ENCODE measurements at regions not wholly inside any gene's neighbourhood (a gene's known extent, or its start where the extent isn't known, plus 50 kb on each side); places are given as distances from the start of the nearest gene placed in this dataset.

DNA sequence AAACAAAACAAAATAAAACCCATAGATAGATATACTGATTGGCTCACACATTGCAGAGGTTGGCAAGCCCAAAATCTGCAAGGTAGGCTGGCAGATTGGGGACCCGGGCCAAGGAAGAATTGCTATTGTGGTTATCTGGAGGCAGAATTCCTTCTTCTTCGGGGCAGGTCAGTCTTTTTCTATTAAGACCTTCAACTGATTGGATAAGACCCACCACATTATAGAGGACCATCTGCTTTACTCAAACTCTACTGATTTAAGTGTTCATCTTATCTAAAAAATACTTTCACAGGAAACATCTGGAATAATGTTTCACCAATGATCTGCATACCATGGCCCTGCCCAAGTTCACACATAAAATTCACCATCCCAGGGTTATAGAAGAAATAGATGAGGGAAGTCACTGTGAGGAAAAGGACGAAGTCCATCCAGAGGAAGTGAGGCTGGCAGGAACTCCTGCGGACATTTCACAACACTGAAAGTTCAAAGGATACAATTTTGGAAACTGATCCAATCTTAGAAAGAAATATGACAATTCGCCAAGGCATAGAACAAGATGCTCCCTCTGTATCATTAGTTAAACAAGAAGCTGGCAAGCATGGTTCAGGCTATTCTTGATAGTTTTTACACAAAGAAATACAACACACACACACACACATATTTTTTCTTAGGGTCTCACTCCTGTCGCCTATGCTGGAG, 127.6 kb upstream of the MED13L start:
- DNase-seq: no peak

DNA sequence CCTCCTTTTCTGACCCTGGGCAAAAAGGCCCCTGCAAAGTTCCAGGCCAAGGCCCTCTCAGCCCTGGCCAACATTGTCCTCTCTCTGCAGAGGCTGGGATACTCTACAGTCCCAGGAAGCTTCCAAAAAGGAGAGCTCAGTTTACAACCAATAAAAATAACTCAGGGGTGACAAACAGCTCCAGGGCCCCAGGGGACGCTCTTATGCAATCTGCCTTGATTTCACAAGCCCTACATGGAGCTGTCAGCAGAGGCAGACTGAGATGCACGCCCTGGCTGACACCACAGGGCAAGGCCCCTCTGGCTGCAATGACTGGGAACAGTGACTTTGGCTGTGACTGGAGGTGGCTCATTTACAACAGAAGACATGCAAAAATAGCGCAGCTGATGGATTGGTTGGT, 129.0 kb upstream of the MED13L start:
- peak; percentile 79 for DNase-seq

DNA sequence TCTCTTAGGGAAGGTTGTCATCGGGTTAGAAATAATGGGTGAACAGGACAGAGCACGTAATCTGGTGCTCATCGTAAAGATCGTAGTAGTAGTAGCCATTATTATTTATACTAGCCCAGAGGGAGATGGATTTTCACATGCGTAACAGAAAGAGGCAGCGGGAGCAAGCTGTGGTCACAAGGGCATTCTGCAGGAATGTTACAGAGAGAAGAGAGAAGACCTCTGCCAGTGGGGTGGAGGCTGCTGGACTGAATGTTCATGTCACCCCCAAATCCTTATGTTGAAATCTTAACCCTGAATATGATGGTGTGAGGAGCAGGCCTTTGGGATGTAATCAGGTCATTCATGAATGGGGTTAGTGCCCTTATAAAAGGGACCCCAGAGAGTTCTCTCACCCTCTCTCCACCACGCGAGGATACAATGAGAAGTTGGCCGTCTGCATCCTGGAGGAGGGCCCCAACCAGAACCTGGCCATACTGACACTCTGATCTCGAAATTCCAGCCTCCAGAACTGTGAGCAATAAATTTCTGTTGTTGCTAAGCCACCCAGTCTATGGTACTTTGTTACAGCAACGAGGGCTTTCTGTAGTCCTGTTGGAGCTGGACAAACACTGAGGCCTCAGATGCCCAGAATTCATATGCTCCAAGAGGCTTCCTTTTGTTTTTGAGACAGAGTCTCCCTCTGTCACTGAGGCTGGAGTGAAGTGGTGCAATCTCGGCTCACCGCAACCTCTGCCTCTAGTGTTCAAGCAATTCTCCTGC, 131.2 kb upstream of the MED13L start:
- DNase-seq: no peak

DNA sequence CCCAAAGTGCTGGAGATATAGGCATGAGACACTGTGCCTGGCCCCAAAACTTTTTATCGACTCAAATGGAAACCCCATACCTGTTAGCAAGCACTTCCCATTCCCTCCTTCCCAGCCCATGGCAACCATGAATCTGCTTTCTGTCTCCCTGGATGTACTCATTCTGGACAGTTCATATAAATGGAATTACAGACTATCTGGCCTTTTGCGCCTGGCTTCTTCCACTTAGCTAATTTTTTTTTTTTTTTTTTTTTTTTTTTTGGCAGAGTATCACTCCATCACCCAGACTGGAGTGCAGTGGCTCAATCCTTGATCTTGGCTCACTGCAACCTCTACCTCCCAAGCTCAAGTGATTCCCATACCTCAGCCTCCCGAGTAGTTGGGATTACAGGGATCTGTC, 134.5 kb upstream of the MED13L start:
- DNase-seq: no peak

DNA sequence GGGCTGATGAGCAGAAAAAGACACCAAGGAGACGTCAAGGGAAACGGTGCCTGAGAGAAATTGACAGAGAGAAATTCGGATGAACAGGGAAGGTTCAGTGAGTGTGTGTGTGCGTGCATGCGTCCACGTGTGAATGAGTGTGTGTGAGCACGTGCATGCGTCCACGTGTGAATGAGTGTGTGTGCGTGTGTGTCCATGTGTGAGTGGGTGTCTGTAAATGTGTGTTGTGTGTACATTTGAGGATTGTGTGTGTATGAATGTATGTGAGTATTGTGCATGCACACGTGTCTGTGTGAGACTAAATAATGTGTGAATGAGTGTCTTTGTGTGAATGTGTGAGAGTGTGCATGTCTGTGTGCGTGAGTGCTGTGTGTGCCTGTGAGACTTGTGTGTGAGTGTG, 137.4 kb upstream of the MED13L start:
- no peak for DNase-seq

DNA sequence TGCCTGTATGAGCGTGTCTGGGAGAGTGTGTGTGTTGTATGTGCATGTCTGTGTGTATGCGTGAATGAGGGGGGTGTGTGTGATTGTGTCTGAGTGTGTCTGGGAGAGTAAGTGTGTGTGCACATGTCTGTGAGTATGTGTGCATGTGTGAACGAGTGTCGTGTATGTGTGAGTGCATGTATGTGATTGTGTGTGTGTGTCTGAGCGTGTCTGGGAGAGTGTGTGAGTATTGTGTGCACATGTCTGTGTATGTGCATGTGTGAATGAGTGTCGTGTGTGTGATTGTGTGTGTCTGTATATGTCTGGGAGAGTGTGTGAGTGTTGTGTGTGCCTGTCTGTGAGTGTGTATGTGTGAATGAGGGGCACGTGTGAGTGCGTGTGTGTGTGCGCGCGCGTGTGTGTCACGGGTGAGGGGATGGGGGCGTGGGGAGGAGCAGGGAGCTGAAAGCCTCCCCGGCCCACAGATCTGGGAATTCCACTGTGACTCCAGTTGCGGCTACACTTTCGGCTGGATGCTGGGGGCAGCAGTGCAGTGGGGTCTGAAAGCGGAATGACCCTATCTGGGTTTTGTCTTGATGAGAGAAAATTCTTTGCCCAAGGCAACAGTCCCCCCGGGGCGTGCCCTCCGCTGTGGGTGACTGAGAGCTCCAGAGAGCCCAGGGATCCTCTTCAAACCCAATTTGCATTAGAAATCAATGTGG, 138.1 kb upstream of the MED13L start:
- no peak for DNase-seq

DNA sequence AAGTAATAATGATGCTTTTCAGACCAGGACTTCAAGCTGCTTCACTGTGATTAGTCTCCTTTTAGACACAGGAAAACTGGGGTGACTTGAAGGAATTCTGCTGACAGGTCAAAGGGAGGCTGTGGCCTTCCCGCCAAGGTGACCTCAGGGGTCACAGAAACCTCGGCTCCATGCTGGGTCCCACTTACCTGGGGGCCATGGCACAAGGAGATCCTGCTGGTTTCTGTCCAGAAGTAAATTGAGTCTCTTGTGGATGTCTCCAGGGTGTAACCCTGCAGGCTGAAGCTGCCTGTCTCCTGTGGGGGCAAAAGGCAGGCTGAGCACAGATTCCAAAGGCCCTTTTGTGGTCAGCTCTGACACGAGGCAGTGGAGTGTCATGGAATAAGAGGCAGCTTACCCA, 138.7 kb upstream of the MED13L start:
- DNase-seq: peak; percentile 30

DNA sequence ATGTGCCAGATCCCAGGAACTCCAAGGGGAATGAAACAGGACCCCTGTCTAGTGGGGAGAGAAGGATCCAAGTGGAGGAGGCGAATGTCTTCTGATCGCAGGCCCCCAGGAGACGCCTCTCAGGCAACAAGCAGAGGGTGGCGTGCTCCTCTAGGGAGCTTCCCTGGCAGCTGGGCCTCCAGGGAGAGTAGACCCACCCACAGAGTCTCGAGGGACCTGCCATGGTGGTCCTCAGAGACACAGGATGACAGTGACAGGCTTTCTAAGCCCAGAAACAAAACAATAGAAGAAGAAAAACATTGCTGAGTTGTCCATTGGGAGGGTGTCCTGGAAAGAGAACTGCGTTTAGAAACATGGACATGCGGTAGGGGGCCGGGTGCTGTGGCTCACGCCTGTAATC, 140.6 kb upstream of the MAP1LC3B2 start:
- DNase-seq: no peak

DNA sequence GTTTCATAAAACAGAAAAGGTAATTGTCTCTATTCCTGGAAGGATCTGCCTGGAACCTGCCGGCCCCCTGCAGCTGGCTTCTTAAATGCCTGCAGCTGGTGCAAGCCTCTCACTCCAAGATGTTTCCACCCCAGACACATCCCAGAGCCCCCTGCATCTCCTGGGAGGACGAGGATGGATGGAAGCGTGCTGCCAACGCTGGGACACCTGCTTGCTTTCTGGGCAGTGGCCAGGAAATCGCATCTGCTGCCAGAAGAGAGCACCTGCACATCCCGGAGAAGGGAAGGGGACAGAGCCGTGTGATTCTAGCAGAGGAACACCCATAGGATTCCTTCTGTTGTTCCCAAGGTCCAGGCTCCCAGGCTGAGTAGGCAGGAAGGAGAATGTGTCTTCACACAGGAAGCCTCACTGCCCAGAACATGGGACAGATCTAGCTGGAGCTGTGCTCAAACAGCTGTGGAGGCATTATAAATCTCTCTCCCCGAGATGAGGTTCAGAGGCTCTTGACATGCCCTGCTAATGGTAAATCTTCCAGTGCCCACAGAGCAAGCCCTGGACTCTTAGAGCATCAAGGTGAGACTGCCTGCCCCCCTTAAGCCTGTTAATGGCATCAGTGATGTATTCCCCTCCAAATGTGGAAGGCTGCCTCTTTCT, 138.8 kb upstream of the MAP1LC3B2 start:
- no peak for DNase-seq

DNA sequence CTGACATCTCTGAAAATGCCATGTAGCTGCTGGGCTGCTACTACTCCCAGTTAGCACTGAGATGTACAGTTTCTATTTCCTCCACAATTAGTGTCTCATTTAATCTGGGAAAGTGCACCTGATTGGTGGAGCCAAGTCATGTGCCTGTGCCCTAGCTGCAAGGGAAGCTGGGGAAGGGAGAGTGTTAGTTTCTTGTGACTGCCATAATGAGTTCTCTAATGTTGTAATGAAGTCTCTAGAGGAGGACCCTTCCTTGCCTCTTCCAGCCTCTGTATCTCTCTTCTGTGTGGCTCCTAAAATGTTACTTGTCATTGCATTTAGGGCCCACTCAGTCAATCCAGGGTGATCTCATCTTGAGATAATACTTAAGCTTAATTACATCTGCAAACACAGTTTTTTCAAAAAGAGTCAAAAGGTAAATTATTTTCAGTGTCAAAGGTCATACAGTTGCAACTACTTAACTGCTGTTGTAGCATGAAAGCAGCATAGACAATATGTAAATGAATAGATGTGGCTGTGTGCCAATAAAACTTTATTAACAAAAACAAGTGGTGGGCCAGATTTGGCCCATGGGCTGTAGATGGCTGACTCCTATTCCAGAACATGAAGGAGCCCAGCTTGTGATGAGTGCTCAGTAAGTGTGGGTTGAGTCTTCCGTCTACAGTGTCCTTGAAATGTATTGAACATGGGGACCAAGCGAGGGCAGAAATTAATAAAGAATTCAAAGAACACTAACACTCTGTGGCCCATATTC, 137.2 kb upstream of the MAP1LC3B2 start:
- DNase-seq: no peak

DNA sequence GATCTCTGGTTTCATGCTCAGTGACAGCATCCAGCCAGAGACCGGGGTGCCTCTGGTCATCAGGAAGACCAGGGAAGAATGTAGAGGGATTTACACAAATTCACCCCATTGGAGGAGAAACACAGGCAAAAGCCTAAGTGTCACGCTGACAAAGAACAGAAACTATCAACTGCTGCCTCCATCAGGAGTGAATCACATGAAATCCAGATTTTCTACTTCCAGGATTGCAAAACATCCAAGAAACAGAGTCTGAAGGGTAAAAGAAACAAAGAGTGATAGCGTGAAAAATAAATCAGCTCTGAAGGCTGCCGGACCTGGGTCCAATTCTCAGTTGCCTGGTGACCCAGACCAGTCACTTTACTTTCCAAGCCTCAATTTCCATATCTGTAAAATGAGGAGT, 136.1 kb upstream of the MAP1LC3B2 start:
- peak; percentile 87 for DNase-seq

DNA sequence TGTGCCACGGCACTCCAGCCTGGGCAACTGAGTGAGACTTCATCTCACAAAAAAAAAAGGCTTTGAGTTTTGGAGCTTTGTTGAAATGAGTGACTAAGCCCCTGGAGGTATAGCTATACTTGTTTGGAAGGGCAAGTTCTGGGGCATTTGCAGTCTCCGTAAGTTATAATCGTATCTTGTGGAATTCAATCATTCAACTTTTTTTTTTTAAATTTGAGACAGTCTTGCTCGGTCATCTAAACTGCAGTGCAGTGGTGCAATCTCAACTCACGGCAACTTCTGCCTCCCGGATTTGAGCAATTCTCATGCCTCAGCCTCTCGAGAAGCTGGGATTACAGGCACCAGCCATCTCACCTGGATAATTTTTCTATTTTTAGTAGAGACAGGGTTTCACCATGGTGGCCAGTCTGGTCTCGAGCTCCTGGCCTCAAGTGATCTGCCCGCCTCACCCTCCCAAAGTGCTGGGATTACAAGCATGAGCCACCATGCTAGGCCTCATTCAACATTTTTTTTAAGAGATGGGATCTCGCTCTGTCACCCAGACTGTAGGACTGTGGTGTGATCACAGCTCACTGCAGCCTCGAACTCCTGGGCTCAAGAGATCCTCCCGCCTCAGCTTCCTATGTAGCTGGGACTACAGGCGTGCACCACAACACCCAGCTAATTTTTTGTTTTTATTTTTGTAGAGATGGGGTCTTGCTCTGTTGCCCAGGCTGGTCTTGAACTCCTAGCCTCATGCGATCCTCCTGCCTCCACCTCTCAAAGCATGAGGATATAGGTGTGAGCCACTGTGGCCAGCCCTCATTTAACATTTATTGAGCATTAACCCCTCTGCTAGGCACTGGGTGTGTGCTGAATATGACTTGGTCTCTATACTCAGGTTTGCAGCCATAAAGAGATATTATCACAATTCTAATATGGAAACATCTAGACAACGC, 133.7 kb upstream of the MAP1LC3B2 start:
- no peak for DNase-seq

DNA sequence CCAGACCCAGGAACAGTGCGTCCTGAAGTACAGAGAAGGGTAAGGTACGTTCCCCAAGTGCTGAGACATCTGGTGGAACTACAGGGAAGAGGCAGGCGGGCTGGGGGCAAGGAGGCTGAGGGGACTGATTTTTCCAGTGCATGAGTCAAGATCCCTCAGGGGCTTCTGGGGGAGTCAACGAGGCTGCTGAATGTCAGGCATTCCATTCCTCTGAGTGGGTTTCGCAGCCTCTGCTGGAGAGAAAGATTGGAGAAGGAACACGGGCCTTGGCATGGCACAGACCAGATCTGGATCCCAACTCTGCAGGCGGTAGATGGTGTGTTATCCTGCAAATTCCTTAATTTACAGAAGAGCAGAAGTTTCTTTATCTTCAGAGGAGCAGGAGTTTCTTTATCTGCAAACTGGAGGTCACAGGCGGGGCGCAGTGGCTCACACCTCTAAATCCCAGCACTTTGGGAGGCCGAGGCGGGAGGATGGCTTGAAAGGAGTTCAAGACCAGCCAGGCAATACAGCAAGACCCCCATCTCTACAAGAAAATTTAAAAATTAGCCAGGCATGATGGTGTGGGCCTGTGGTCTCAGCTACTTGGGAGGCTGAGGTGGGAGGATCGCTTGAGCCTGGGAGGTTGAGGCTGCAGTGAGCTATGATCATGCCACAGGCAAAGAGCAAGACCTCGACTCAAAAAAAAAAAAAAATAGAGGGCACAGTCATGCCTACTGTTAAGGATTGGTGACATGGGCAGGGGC, 132.6 kb upstream of the MAP1LC3B2 start:
- DNase-seq: peak; percentile 99

DNA sequence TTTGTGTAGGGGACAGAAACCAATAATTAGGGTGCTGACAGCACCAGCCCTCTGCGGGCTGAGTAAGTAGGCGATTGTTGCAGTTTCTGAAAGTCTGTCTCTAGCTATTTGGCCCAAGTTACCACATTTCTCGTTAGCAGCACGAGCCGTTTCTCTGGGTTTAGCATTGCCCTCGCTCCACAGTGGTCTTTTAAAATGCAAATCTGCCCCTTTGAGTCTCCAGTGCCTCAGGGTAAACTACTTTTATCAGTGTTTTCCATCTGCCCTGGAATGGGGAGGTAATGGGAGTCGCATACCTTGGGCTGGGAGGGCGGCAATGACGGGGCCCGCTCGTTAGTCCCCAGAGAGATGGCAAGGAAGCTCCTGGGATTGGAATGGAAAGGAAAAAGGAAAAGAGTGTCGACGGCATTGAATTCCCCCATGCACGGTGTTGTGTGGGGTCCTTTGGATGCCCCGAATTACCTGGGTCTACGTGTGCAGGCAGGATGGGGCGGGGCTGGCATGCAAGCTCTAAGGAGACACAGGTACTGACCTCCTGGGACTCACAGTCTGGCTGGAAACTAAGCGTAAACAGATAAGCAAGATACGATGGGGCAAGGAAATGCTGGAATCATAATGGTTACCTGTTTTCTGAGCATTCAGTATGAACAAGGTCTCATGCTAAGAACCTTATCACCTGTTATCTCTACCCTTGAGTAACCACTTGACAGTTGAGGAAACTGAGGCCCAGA, 131.8 kb upstream of the MAP1LC3B2 start:
- DNase-seq: no peak

DNA sequence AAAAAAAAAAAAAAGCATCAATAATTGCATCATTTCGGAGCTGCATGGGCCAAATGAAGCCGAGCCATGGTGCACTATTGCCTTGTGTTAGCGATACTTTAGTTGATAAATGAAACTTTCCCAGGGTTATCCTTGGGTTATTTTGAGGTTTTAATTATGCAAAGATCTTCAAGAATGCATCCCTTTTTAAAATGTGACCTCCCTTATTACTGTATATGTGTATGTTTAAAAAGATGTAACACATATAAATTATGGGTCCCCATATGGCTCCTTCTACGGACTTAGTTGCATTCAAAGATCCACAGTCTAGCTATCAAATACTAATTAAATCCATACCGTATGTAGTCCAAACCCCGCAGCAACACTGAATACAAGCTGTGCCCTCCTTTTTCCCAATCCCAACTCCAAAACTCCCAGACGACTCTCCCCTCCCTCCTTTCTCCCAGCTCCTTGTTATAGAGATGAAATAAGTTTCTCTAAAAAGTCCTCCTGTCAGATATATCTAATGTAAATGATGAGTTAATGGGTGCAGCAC, 129.3 kb upstream of the MAP1LC3B2 start:
- peak; percentile 88 for DNase-seq

DNA sequence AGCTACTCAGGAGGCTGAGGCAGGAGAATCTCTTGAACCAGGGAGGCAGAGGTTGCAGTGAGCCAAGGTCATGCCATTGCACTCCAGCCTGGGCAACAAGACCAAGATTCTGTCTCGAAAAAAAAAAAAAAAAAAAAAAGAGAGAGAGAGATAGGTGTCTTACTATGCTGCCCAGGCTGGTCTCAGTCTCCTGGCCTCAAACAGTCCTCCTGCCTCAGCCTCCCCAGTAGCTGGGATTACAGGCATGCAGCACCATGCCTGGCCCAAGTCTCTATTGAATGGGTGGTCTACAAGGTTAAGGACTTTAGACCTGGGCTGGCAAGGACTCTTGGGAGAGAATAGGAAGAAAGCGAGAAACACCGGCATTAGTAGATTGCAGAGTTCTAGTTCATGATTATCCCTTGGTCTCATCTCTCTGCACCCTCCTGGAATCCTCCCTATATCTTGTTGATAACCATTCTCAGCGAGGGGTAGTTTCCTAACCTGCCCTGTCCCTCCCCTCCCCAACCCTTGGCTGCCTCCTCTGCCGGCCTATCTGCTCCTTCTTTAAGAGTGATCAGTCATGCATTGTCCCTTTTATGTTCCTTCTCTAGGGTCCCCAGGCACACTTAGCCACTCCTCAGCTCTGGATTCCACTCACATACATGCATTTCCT, 128.1 kb upstream of the MAP1LC3B2 start:
- no peak for DNase-seq

DNA sequence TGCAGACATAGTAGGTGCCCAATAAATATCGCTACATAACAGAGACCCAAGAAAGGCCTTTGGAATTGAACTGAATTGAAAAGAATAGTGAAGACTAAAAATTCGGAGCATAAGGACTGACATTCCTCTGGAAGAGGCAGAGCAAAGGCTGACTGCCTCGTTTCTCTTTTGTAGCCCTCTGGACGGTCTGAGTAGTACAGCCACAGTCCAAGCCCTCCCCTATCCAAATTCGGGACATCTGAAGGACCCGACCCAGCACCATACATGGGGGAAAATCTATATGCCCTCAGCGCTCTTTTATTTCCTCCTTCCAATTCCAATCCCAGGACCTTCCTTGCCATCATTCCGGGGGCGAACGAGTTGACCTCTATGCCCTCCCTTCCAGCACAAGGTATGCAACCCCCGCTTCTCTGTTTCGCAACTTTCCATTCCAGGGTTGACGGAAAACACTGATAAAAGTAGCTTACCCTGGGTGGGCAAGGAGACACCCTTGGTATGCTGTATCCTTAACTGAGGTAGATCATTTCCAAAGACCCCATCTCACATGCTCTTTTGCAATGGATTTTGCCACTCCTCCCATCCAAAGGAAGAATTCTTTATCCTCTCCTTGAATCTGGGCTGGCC, 127.4 kb upstream of the MAP1LC3B2 start:
- no peak for DNase-seq

DNA sequence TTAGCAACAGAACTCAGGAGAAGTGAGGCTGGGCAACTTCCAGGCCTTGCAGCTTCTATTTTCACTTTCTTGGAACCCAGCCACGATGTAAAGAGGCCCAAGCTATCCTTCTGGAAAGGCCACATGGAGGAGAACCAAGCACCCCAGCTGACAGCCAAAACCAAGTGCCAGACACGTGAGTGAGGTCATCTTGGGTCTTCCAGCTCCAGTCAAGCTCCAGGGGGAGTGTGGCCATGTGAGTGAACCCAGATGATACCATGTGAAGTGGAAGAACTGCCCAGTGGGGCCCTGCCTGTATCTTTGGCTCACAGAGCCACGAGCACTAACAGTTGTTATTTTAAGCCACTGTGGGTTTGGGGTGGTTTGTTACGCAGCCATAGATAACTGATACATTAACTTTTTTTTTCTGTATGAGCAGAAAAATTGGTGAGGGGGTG, 126.8 kb upstream of the MAP1LC3B2 start:
- peak; percentile 73 for DNase-seq

Measured in fibroblast of skin of abdomen (primary cell).